ENCODE measurements at regions not wholly inside any gene's neighbourhood (a gene's known extent, or its start where the extent isn't known, plus 50 kb on each side); places are given as distances from the start of the nearest gene placed in this dataset.
A peak's percentile ranks its signal among the peaks of the same experiment; 100 is the strongest.

DNA sequence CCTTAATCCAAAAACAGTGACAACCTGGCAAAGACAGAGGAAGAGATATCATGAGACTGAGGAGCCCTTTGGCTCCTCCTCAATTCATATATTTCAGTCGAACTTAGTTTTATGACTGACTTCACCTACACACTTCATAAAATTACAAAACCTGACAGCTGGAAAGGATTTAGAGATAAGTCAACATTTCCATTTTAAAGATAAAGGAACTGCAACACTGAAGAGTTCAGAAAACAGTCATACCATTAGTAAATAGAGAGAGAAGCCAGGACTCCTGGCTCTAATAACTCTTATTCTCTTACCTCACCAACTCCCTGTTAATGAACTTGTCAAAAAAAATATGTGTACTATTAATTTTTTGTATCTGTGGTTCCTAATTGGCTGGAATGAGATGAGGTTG is 141.0 kb upstream of the COL1A2 start (continued):
- TF ChIP-seq TEAD1 (CRISPR knock-in tag; IDR thresholded peaks at IDR 0.05), result no peak
- TF ChIP-seq TBL1XR1 (IDR thresholded peaks at IDR 0.05; ENCODE audit: low read length in 2 of 2), result no peak
- TF ChIP-seq NR2C2 (CRISPR knock-in tag; IDR thresholded peaks at IDR 0.05), result no peak
- no peak for TF ChIP-seq NR2C2 (tag; IDR thresholded peaks at IDR 0.05)

- ATAC-seq, result peak; percentile 49
- Histone ChIP-seq H3K27me3 (ENCODE audit: control insufficient read depth in 2 of 2, insufficient read depth in 2 of 2, low read length in 2 of 2) (no peaks in the 10 kb centered on the region), H3K4me2 (ENCODE audit: insufficient read depth, low read length) (no peak overlapping the region), H3K9me1 (ENCODE audit: control insufficient read depth, insufficient read depth, low read length) (no peaks in the 10 kb centered on the region), H3K9me3 (replicated peaks; ENCODE audit: control insufficient read depth, insufficient read depth, low read depth, low read length) (no peaks in the 10 kb centered on the region), H3K9ac (ENCODE audit: insufficient read depth in 1 of 2, low read depth in 2 of 2, low read length in 2 of 2) (no peak overlapping the region), H3K79me2 (ENCODE audit: control insufficient read depth, insufficient read depth, low read length) (no peaks in the 10 kb centered on the region), H3K4me3 (no peak overlapping the region), H3K27ac (ENCODE audit: extremely low read depth, low read depth, low read length) (no peak overlapping the region), H2AFZ (ENCODE audit: low read depth, low read length) (no peak overlapping the region), H3K36me3 (ENCODE audit: control insufficient read depth, insufficient read depth, low read length) (no peaks in the 10 kb centered on the region), H3K4me1 (replicated peaks in 1 of 2; ENCODE audit: control insufficient read depth in 2 of 2, insufficient read depth in 2 of 2, low read length in 2 of 2) (no peaks in the 10 kb centered on the region), H4K20me1 (replicated peaks; ENCODE audit: control insufficient read depth, insufficient read depth, low read length) (no peaks in the 10 kb centered on the region)
- WGBS (ENCODE audit: insufficient coverage, low coverage, missing lambda C conversion rate), result 1% methylated on average over 11 of the region's 11 CpGs
- TF ChIP-seq ZBTB1 (CRISPR knock-in tag; IDR thresholded peaks at IDR 0.05; ENCODE audit: borderline replicate concordance, low read depth), result no peak
- no peak for DNase-seq (ENCODE audit: extremely low read depth in 1 of 4, low spot score in 3 of 4)
- no peak for FAIRE-seq
- intact Hi-C loops (cut with micrococcal nuclease), result no loop called here
- BruUV-seq (replicated peaks), result no TSS peak
- ChIA-PET POLR2A (no interaction called here), CTCF (ENCODE audit: low intra/inter-chr PET ratio) (no interaction called here)
- in situ Hi-C loops (cut with MboI), result no loop called here
Observed at GRCh38 chr7:94258418-94259300, 136.0 kb upstream of the COL1A2 start.
